HG02571 (cell line): ENCODE measurements at regions not wholly inside any gene's neighbourhood (a gene's known extent, or its start where the extent isn't known, plus 50 kb on each side); places are given as distances from the start of the nearest gene placed in this dataset.
"Not testable (repeated sequence)": the region's sequence is repeated elsewhere in the genome, so short reads cannot be mapped to it uniquely, and the experiment has no call there.

Experiments
- ATAC-seq: cut with Tn5 transposase; IDR thresholded peaks from one replicate; pipeline ENCODE4 v1.9.1; 2021; ENCODE audit warnings: mild to moderate bottlenecking, moderate library complexity; ENCODE audit not compliant: unreplicated experiment

DNA sequence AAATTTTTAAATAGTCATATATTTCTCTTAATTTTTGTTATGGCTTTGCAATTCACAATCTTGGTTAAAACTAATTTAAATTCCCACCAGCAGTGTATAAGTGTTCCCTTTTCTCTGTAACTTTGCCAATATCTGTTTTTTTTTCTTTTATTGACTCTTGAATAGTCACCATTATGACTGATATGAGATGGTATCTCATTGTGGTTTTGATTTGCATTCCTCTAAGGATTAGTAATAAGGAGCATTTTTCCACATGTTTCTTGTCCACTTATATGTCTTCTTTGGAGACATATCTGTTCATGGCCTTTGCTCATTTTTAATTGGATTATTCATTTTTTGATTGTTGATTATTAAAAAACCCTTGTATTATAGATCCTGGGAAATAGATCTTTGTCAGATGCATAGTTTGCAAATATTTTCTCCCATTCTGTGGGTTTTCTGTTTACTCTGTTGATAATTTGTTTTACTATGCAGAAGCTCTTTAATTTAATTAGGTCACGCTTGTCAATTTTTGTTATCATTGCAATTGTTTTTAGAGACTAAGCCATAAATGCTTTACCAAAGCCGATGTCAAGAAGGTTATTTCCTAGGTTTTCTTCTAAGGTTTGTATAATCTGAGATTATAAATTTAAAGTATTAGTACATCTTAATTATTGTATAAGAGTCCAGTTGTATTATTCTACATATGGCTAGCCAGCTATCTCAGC, 610.9 kb downstream of the CHSY3 start:
- no peak for ATAC-seq

DNA sequence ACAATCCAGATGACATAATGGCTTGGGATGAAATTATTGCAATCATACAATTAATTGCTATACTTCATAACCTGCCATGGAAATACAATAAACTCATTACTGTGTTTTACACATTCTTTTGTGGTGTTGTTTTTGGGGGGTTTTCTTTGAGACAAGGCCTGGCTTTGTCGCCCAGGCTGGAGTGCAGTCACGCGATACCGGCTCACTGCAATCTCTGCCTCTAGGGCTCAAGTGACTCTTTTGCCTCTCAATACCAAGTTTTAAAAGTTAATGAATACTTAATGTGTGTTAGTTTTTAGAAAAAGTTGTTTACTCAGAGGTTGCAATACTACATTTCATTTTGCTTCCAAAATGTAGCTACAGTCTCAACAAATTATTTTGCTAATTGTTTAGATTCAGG, 598.4 kb downstream of the CHSY3 start:
- ATAC-seq: no peak

DNA sequence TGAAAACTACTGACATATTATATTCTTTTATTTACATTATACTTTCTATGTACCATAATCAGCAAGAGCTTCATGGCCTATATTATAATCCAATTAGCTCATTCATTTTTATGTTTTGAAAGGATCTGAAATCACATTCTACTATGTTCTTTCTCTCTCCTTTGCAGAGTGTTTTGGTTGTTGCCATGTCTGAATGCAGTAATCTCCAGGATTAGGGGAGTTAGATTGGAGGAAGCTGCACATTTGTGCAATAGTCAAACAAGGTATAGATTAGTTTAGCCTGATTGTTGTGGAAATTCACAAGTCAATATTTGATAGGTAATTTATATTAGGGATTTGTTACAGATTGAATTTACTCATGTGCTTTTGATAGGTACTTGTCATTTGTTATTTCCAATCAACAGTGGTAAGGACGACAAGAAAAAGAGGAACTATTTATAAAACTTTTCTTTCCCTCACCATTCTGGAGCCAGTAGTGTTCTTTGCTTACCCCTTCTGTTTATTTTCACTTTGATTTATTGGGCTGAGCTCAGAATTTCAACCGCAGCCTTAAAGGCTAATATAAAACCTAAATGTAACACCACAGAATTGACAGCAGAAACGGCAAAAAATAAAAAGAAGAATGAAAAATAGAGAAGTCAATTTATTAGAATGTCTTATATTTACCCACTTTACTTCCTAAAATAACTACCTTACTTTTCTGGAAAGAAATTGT, 597.0 kb downstream of the CHSY3 start:
- ATAC-seq: no peak

DNA sequence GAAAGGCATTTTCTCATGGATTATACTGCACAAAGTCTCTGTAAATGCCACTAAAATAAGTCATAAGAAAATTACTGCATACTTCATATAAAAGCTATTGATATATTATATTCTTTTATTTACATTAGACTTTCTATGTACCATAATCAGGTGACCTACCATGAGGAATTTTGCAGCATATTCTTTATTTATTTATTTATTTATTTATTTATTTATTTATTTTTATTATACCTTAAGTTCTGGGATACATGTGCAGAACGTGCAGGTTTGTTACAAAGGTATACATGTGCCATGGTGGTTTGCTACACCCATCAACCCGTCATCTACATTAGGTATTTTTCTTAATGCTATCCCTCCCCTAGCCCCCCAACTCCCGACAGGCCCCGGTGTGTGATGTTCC, 596.2 kb downstream of the CHSY3 start:
- ATAC-seq: not testable (repeated sequence)

DNA sequence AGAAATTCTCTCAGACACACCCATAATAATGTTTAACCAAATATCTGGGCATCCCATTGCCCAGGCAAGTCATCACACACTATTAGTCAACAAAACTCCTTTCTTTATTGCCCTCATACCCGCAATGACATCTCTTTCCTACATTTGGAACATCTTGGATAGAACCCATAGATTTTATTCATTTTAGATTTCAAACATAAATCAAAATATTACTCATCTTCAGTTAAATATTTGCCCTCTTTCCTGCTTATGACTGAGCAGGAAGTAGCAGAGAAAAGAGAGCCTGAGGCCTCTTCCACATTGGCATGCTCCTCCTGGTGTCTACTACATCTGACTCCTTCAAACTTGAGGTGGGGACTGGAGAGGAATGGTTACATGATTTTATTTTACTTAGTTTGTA, 592.0 kb downstream of the CHSY3 start:
- no peak for ATAC-seq

DNA sequence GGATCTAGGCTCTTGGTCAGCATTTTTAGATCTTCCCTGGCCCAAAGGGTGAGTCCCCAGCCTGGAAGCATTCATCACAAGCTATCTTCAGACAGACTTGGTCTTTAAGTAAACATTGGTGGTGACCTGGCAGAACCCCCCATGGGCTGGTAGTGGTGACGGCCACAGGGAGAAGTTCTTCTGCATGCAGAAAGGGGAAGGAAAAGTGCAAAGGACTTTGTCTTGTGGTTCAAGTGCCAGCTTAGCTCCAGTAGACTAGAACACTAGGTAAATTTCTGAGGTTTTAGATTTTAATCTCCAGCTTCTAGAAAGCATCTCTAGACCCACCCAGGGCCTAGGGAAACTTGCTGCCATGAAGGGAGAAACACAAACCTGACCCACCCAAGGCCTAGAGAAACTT, 584.0 kb downstream of the CHSY3 start:
- no peak for ATAC-seq

DNA sequence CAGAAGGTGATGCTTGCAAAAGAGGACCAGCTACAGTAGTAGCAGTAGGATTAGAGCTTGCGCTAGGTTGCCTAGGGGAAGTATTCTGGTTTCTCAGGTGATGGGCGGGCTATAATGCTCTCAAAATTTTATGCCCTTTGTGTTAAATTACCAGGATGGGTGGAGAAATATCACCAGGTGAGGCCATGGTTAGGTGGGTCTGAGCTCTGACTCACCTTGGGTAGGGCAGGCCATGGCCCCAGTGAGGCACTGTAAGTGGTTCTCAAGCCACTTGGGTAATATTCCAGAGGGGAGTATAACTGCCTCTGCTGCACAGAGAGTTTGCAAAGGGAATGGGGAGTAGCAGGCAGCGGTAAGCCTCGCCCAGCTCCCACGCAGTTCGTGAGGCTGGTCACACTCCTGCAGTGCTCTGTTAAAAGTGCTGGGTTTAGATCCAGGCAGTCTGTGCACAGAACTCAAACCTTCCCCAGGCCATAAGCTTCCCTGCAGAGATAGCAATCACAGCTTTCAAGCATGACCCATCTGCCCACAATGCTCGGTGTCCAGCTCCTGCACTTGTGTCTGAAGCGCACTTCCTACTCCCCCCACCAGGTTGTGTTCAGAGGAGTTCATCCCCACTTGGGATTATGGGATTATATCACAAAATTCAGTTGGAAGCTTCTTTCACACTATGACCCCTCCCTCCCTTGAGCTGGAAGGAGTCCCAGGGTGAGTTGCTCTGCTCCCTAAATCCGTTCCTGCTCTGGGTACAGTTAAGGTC, 575.0 kb downstream of the CHSY3 start:
- ATAC-seq: no peak

DNA sequence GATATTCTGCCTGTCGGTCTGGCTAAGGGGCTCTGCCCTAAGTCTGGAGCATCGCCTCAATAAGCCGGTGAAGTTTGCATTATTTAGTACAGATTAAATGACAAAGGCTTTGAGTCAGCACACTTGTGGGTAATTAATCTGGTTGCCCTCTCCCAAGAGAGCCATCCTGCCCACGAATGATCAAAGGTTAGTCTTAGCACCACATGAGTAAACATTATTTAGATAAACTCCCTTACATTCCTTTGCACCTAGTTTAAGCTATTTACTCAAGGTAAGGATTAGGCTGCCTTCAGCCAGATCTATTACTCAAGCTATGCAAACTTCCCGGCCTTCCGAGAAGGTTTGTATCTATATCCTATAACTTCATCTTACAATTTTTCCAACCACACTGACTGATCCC, 572.1 kb downstream of the CHSY3 start:
- no peak for ATAC-seq

DNA sequence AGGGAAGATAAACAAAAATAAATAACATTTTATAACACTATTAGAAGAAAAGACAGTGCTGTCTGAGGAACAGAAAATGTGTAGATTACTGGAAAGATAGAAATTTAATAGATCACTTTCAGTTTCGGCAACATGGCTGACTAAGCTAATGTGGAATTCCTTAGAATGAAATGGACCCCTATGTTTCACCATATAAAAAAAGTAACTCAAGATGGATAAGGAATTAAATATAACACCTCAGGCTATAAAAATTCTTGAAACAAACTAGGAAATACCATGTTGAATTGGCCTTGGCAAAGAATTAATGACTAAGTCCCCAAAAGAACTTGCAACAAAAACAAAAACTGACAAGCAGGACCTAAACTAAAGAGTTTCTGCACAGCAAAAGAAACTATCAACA, 558.3 kb downstream of the CHSY3 start:
- no peak for ATAC-seq

DNA sequence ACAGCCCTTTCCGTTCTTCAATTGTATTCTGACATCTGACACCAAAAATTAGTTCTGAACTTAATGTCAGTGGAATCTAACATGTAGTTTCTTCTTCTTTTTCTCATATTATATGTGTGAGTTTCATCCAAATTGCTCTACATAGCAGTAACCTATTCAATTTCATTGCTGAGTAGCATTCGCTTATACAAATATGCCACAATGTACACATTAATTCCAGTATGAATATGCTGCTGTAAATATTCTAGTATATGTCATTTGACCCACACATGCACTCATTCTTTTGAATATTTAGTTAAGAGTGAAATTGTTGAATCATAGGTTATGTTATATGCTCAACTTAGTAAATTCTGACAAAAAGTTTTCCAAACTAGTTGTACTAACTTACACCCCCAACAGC, 550.9 kb downstream of the CHSY3 start:
- no peak for ATAC-seq

DNA sequence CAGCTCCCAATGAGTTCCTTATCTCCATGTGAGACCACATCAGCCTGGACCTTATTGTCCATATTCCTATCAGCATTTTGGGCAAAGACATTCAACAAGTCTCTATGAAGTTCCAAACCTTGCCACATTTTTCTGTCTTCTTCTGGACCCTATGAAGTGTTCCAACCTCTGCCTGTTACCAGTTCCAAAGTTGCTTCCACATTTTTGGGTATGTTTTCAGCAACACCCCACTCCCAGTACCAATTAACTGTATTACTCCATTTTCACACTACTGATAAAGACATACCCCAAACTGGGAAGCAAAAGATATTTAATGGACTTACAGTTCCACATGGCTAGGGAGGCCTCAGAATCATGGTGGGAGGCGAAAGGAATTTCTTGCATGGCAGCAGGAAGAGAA, 548.5 kb downstream of the CHSY3 start:
- no peak for ATAC-seq

DNA sequence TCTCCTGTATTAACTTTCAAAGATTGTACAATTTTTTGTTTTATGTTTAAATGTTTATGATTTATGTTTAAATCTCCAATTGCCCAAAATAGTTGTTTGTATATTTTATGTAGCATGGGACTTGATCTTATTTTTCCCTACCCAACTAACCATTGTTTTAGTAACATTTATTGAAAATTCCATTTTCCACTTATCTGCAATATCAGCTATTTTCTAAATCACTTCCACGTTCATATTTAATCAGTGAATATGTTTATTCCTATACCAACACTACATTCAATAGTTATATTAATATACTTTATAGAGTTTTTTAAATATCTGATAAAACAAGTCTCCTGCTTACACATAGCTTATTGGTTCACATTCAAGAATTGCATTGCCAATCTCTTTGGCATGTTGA, 532.2 kb downstream of the CHSY3 start:
- ATAC-seq: no peak

DNA sequence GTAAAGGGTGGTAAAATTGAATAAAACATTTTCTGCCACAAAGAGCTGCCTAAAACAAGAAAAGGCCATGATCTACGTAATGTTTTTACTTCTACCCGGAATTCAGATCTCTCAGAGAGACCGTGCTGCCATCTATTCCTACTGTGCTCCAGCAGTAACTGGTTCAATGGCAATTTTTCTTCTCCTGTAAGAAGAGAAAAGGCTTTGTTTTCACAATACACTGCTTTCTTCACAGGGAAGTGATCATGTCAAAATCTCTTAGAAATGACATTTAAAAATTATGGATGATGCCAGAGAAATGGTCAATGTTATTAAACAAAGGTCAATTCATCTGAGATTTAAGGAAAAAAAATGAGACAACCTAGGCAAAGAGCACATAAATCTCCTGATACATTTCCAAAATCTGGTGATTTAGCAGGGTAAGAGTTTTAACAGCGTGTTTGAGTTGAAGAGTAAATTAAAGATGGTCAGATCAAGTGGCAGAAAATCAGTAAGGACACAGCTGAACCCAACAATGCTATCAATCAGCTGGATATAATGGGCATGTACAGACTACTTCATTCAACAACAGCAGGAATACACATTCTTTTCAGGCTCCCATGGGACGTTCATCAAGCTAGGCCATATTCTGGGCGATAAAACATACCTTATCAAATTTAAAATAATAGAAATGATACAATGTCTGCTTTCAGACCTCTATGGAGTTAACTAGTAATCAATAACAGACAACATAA, 523.1 kb downstream of the CHSY3 start:
- no peak for ATAC-seq

DNA sequence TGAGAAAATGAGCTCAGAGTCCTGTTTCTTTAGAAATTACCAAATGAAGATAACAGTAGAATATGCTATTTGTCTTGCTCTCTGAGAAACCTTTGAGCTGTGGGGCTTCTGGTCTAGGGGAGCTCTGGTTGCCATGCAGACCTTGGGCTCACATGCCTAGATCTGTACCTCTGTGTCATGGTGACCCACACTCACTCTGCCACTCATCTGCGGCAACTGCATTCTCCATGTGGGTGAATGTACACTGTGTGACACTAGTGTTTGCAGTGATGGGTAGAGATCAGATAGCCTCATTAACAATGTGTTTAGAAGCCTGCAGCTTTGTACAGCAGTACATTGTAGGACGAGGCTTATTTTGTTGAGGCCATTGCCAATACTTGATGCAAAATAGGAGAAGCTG, 521.2 kb downstream of the CHSY3 start:
- ATAC-seq: no peak

DNA sequence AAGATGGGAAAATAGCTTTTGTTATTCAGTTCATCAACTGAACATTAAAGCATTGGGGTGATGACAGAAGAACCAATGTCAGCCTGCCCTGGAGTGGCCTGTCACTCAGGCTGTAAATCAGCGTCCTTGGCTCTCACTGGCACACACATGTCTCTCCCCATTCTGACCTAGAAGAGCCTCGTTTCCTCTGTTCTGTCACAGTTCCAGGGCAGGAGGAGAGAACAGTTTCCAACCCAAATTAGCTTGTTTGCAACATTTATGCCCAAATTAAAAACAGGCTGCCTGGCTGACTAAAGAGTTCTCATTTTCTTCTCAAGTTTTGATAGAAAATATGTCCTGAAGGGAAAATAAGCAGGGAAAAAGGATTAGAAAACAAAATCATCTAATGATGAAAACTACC, 520.1 kb downstream of the CHSY3 start:
- ATAC-seq: no peak

DNA sequence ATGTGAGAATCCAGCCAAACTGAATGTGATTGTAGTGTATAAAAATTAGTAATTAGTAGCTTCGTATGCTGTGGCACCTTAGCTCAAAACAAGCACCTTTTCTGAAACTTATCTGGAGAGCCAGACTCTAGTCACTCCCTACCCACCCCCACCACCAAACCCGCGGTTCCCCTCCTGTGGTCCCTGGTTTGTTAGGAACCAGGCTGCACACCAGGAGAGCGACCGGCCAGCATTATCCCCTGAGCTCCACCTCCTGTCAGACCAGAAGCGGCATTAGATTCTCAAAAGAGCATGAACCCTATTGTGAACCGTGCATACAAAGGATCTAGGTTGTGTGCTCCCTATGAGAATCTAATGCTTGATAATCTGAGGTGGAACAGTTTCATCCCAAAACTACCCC, 498.6 kb downstream of the CHSY3 start:
- no peak for ATAC-seq

DNA sequence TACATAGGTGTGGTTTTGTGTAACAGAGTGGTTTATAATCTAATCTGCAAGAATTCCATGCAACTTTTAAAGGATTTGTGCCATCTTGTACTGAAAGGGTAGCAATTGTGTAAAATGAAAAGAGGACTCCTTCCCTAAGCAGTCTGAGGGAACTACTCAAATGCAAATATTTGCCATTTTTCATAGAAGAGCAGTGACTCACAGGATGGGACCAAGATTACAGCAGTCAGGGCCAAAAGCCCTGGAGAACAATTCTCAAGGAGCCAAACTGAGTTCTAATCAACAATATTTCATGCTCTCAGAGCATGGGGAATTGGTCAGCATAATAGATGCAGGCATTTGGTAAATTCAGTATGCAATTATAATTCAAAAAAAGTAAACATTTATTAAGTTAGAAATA, 495.8 kb downstream of the CHSY3 start:
- ATAC-seq: no peak

DNA sequence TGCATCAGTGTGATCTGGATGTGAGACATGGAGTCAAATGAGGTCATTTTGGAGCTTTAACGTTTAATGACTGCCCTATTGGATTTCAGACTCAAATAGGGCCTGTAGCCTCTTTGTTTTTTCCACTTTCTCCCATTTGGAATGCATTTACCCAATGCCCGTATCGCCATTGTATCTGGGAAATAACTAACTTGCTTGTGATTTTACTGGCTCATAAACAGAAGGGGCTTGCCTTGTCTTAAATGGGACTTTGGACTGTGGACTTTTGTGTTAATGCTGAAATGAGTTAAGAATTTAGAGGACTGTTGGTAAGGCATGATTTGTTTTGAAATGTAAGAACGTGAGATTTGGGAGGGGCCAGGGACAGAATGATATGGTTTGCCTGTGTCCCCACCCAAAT, 494.6 kb downstream of the CHSY3 start:
- no peak for ATAC-seq

DNA sequence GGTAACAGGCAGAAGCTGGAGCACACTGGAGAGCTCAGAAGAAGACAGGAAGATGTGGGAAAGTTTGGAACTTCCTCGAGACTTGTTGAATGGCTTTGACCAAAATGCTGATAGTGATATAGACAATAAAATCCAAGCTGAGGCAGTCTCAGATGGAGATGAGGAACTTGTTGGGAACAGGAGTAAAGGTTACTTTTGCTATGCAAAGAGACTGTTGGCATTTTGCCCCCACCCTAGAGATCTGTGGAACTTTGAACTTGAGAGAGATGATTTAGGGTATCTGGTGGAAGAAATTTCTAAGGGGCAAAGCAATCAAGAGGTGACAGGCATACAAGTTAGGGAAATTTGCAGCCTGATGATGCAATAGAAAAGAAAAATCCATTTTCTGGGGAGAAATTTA, 493.5 kb downstream of the CHSY3 start:
- not testable (repeated sequence) for ATAC-seq

DNA sequence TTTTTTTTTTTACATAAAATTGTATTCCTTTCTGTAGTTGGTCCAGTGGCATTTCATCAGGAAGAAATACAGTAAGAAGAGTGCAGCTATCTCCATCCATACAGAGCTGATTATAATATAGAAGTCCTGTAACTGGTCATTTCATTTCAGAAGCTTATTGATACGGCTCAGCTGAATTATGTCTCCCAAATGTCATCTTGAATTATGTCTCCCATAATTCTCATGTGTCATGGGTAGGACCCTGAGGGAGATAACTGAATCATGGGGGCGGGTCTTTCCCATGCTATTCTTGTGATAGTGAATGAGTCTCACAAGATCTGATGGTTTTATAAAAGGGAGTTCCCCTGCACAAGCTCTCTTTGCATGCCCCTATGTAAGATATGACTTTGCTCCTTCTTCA, 492.9 kb downstream of the CHSY3 start:
- no peak for ATAC-seq

DNA sequence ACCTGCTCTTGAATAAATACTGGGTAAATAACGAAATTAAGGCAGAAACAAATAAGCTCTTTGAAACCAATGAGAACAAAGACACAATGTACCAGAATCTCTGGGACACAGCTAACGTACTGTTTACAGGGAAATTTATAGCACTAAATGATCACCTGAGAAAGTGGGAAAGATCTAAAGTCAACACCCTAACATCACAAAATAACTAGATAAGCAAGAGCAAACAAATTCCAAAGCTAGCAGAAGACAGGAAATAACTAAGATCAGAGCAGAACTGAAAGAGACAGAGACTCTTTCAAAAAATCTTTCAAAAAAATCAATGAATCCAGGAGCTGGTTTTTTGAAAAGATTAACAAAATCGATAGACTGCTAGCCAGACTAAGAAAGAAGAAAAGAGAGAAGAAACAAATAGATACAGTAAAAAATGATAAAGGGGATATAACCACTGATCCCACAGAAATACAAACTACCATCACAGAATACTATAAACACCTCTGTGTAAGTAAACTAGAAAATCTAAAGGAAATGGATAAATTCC, 487.5 kb downstream of the CHSY3 start:
- ATAC-seq: not testable (repeated sequence)
